ENCODE measurements at regions not wholly inside any gene's neighbourhood (a gene's known extent, or its start where the extent isn't known, plus 50 kb on each side); places are given as distances from the start of the nearest gene placed in this dataset.

GRCh38 chr16:19980632-19981265 is 92.9 kb downstream of the GPR139 start:
- Histone ChIP-seq H3K36me3 (no peaks in the 10 kb centered on the region), H3K27ac (no peak overlapping the region), H3K4me1 (no peaks in the 10 kb centered on the region), H3K4me3 (no peak overlapping the region), H3K9me3 (no peaks in the 10 kb centered on the region), H3K27me3 (replicated peaks in 1 of 7) (peaks cover 0 to 15% (median 0%) of the 10 kb centered on the region in 7 donors)
- intact Hi-C loops (cut with DNase I; ENCODE audit: low total_unique reads), result no loop called here
- WGBS, 5 donors, result 3 to 16% (median 7%) methylated on average over 3 of the region's 3 CpGs
- DNase-seq, result no peak
- TF ChIP-seq POLR2AphosphoS5 (IDR thresholded peaks at IDR 0.05) (no peak), CTCF (IDR thresholded peaks at IDR 0.05 in 8 of 11, conservative IDR thresholded peaks at IDR 0.05 in 3 of 11) (peak in 4 of 11 experiments; percentile 13 to 44 (median 18)), POLR2A (IDR thresholded peaks at IDR 0.05) (no peak)

- Histone ChIP-seq H3K4me1 (no peaks in the 10 kb centered on the region), H3K27me3 (replicated peaks in 1 of 7) (peaks cover 0 to 15% (median 0%) of the 10 kb centered on the region in 7 donors), H3K27ac (no peak overlapping the region), H3K4me3 (no peak overlapping the region), H3K9me3 (no peaks in the 10 kb centered on the region), H3K36me3 (no peaks in the 10 kb centered on the region)
- TF ChIP-seq POLR2AphosphoS5 (IDR thresholded peaks at IDR 0.05) (no peak), CTCF (IDR thresholded peaks at IDR 0.05 in 8 of 11, conservative IDR thresholded peaks at IDR 0.05 in 3 of 11) (no peak), POLR2A (IDR thresholded peaks at IDR 0.05) (no peak)
- no peak for DNase-seq
- 13 to 46% (median 20%) methylated on average over 4 of the region's 4 CpGs for WGBS, 5 donors
- intact Hi-C loops (cut with DNase I; ENCODE audit: low total_unique reads), result no loop called here
These were observed 94.1 kb downstream of the GPR139 start for GRCh38 chr16:19979638-19980037.

DNA sequence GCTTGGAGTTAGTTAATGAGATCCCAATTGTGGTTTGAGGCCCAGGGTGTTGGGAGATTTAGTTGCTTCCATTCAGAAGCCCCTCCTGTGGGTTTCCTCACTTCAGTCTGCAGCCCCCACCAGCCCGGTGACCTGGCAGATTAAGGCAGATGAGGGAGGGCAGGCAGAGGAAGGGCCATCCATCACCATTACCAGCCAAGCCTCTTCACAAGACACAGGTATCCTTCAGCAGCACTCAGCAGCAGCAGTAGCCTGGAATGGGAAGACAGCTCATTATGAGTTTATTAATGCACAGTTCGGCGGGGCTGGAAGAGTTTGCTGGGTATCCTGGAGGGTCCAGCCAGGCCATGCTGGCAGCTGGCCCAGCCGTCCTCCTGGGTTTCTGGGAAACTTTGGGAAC is 90.0 kb upstream of the GPRC5B start:
- H3K9me3 ChIP-seq, result no peaks in the 10 kb centered on the region
- no peak overlapping the region for H3K4me3 ChIP-seq
- H3K36me3 ChIP-seq, result no peaks in the 10 kb centered on the region
- no peak for TF ChIP-seq POLR2A (IDR thresholded peaks at IDR 0.05)
- intact Hi-C loops (cut with DNase I; ENCODE audit: low total_unique reads), result no loop called here
- 44 to 57% (median 49%) methylated on average over 4 of the region's 4 CpGs for WGBS, 5 donors
- no peak for DNase-seq
- H3K27ac ChIP-seq, result no peak overlapping the region
- H3K27me3 ChIP-seq (replicated peaks in 1 of 7), result peaks cover 0 to 5% (median 0%) of the 10 kb centered on the region in 7 donors
- no peaks in the 10 kb centered on the region for H3K4me1 ChIP-seq

DNA sequence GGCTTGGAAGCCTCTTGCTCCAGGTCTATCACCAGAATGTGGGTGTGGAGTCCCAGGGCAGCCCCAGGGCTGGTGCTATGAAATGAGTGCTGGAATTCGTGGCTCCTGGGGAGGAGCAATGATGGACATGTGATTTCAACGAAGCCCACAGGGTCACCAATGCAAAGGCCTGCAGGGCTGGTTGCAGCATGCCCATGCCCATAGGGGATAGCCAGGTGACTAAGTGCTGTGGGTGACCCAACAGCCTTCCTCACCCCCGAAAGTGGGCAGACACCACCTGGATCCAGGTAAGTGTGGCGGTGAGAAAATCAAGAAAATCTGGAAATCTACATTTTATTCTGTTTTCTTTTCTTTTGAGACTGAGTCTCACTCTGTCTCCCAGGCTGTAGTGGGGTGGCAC is 87.5 kb upstream of the GPRC5B start:
- no peak overlapping the region for H3K4me3 ChIP-seq
- H3K9me3 ChIP-seq, result peaks cover 0 to 18% (median 0%) of the 10 kb centered on the region in 8 donors
- TF ChIP-seq CTCF (IDR thresholded peaks at IDR 0.05 in 8 of 11, conservative IDR thresholded peaks at IDR 0.05 in 3 of 11) (no peak), POLR2A (IDR thresholded peaks at IDR 0.05) (no peak), POLR2AphosphoS5 (IDR thresholded peaks at IDR 0.05) (no peak)
- DNase-seq, result no peak
- H3K4me1 ChIP-seq, result no peaks in the 10 kb centered on the region
- intact Hi-C loops (cut with DNase I; ENCODE audit: low total_unique reads), result no loop called here
- 64 to 75% (median 68%) methylated on average over 4 of the region's 4 CpGs for whole genome bisulfite sequencing, 5 donors
- peaks cover 0 to 10% (median 0%) of the 10 kb centered on the region in 7 donors for H3K27me3 ChIP-seq (replicated peaks in 1 of 7)
- no peak overlapping the region for H3K27ac ChIP-seq
- no peaks in the 10 kb centered on the region for H3K36me3 ChIP-seq

Measured in spleen (tissue), 11 donors.